GM19238 (cell line): ENCODE measurements at regions not wholly inside any gene's neighbourhood (a gene's known extent, or its start where the extent isn't known, plus 50 kb on each side); places are given as distances from the start of the nearest gene placed in this dataset.
A peak's percentile ranks its signal among the peaks of the same experiment; 100 is the strongest.

Experiments
- DNase-seq: peaks from one replicate; pipeline ENCODE4 v3.0.0; 2011; ENCODE audit warnings: low spot score; ENCODE audit not compliant: insufficient read length

GRCh38 chr12:107400686-107401447 lies 284.7 kb upstream of the PWP1 start:
- DNase-seq = no peak

GRCh38 chr12:107402041-107403022 lies 283.3 kb upstream of the PWP1 start:
- peak; percentile 16 for DNase-seq

GRCh38 chr12:107404981-107405380 lies 280.6 kb upstream of the PWP1 start:
- no peak for DNase-seq

- DNase-seq = no peak
Measured at GRCh38 chr12:107405436-107405835, 280.2 kb upstream of the PWP1 start.

GRCh38 chr12:107406932-107407331 lies 278.7 kb upstream of the PWP1 start:
- DNase-seq = no peak

GRCh38 chr12:107411792-107412535 lies 273.6 kb upstream of the PWP1 start:
- no peak for DNase-seq

- no peak for DNase-seq
Measured at GRCh38 chr12:107415071-107415470, 270.5 kb upstream of the PWP1 start.

- DNase-seq = no peak
Measured at GRCh38 chr12:107415834-107416233, 269.8 kb upstream of the PWP1 start.

GRCh38 chr12:107417004-107417403 lies 268.6 kb upstream of the PWP1 start:
- DNase-seq = no peak

- no peak for DNase-seq
Measured at GRCh38 chr12:107418981-107419380, 266.6 kb upstream of the PWP1 start.

- no peak for DNase-seq
Measured at GRCh38 chr12:107423531-107423930, 262.1 kb upstream of the PWP1 start.

- no peak for DNase-seq
Measured at GRCh38 chr12:107429006-107429705, 256.4 kb upstream of the PWP1 start.

- DNase-seq = no peak
Measured at GRCh38 chr12:107431942-107432341, 253.7 kb upstream of the PWP1 start.

- no peak for DNase-seq
Measured at GRCh38 chr12:107435072-107435471, 250.5 kb upstream of the PWP1 start.

GRCh38 chr12:107435520-107435919 lies 250.1 kb upstream of the PWP1 start:
- no peak for DNase-seq

GRCh38 chr12:107436376-107436775 lies 249.2 kb upstream of the PWP1 start:
- DNase-seq = no peak

GRCh38 chr12:107436836-107437235 lies 248.8 kb upstream of the PWP1 start:
- DNase-seq = no peak

GRCh38 chr12:107437954-107438353 lies 247.6 kb upstream of the PWP1 start:
- DNase-seq = no peak

- no peak for DNase-seq
Measured at GRCh38 chr12:107439026-107439738, 246.4 kb upstream of the PWP1 start.

GRCh38 chr12:107440606-107441005 lies 245.0 kb upstream of the PWP1 start:
- no peak for DNase-seq
